ENCODE measurements at regions not wholly inside any gene's neighbourhood (a gene's known extent, or its start where the extent isn't known, plus 50 kb on each side); places are given as distances from the start of the nearest gene placed in this dataset.

- no peak overlapping the region for H3K4me3 ChIP-seq (replicated peaks; ENCODE audit: low read depth, low read length)
- DNase-seq (ENCODE audit: extremely low read depth, low read depth) = no peak
- no peak for TF ChIP-seq CTCF (IDR thresholded peaks at IDR 0.05; ENCODE audit: low read depth, low read length, missing control alignments)
Observed at GRCh38 chr9:129362287-129363000, 184.4 kb upstream of the IER5L start.

DNA sequence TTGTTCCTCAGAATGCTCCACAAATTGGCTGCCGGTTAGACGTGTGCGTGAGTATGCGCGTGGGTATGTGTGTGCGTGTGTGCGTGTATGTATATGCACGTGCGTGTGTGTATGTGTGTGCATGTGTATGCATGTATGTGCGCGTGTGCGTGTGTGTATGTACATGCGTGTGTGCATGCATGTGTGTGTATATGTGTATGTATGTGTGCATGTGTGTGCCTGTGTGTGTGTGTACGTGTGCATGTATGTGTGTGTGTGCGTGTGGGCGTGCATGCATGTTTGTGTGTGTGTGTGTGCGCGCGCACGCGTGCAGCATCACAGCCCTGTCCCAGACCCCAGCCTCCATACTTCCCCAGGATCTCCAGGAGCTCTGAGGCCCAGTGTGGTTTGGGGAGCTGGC lies 183.1 kb upstream of the IER5L start:
- no peak for TF ChIP-seq CTCF (IDR thresholded peaks at IDR 0.05; ENCODE audit: low read depth, low read length, missing control alignments)
- no peak for DNase-seq (ENCODE audit: extremely low read depth, low read depth)
- no peak overlapping the region for H3K4me3 ChIP-seq (replicated peaks; ENCODE audit: low read depth, low read length)

DNA sequence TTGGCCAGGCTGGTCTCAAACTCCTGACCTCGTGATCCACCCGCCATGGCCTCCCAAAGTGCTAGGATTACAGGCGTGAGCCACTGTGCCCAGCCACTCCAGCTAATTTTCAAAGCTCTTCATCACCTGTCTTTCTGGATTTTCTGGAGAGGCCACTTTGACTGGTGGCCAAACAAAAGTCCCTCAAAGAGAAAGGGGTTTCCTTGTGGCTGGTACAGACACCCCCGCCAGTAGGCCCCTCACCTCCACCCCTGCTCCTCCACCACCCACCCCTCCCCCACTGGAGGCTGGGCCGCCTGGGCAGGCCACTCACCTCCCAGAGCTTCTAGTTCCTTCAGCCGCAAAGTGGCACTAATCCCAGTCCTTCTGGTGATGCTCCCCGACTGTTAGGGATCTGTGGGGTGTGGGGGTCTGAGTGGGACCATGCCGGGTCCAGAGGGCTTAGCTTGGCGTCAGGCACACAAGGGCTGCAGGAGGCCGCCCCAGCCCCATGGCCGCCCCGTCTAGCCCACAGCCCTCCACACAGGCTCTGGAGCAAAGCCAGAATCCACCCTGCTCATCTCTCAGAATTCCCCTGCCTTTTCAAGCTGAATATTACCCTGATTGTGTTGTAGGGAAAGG lies 182.0 kb upstream of the IER5L start:
- TF ChIP-seq CTCF (IDR thresholded peaks at IDR 0.05; ENCODE audit: low read depth, low read length, missing control alignments) = no peak
- H3K4me3 ChIP-seq (replicated peaks; ENCODE audit: low read depth, low read length) = no peak overlapping the region
- DNase-seq (ENCODE audit: extremely low read depth, low read depth) = no peak

- DNase-seq (ENCODE audit: extremely low read depth, low read depth) = no peak
- no peak overlapping the region for H3K4me3 ChIP-seq (replicated peaks; ENCODE audit: low read depth, low read length)
- TF ChIP-seq CTCF (IDR thresholded peaks at IDR 0.05; ENCODE audit: low read depth, low read length, missing control alignments) = no peak
Observed at GRCh38 chr9:129359162-129359811, 181.2 kb upstream of the IER5L start.

GRCh38 chr9:129358621-129359154 lies 180.6 kb upstream of the IER5L start:
- no peak for TF ChIP-seq CTCF (IDR thresholded peaks at IDR 0.05; ENCODE audit: low read depth, low read length, missing control alignments)
- H3K4me3 ChIP-seq (replicated peaks; ENCODE audit: low read depth, low read length) = no peak overlapping the region
- DNase-seq (ENCODE audit: extremely low read depth, low read depth) = no peak

DNA sequence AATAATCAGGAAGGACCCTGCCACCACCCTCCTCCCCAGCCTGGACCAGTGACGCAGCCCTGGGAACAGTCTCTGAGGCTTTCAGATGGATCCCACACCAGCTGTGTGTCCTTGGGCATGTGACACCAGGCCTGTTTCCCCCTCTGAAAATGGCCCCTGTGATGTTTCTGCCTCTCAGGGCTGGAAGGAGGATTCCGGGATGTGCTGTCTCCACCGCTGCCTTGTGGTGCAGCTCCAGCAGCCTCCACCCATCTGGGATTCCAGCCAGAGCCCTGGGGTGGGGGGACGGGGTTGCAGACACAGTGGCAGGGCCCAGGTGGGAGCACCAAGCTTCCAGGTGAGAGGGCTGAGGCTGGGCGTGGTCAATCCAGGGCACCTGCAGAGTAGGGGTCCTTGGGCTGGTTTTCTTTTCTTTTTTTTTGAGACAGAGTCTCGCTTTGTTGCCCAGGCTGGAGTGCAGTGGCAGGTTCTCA lies 179.7 kb upstream of the IER5L start:
- no peak for TF ChIP-seq CTCF (IDR thresholded peaks at IDR 0.05; ENCODE audit: low read depth, low read length, missing control alignments)
- DNase-seq (ENCODE audit: extremely low read depth, low read depth) = no peak
- H3K4me3 ChIP-seq (replicated peaks; ENCODE audit: low read depth, low read length) = no peak overlapping the region

All from HFF-Myc (cell line).